Astrocyte of the cerebellum (primary cell): ENCODE measurements at regions not wholly inside any gene's neighbourhood (a gene's known extent, or its start where the extent isn't known, plus 50 kb on each side); places are given as distances from the start of the nearest gene placed in this dataset.

Source experiments
- DNase-seq: peaks from one replicate; pipeline ENCODE4 v3.0.0-alpha.2; 2011; ENCODE audit warnings: low read depth
- H3K4me3 ChIP-seq: 2 replicates; pipeline ENCODE4 v1.5.1; 2011; ENCODE audit warnings: mild to moderate bottlenecking, low read depth, low read length, moderate library complexity
- in situ Hi-C: cut with HindIII; loops from 2 replicates; pipeline ENCODE4 v1.10.0; 2017; ENCODE audit warnings: low sequenced_read_pairs
- TF ChIP-seq, protein P1 (sequence below): IDR thresholded peaks from 2 replicates; pipeline ENCODE4 v1.5.1; 2012; ENCODE audit warnings: low read length, low read depth, moderate library complexity, mild to moderate bottlenecking; ENCODE audit errors: missing control alignments

DNA sequence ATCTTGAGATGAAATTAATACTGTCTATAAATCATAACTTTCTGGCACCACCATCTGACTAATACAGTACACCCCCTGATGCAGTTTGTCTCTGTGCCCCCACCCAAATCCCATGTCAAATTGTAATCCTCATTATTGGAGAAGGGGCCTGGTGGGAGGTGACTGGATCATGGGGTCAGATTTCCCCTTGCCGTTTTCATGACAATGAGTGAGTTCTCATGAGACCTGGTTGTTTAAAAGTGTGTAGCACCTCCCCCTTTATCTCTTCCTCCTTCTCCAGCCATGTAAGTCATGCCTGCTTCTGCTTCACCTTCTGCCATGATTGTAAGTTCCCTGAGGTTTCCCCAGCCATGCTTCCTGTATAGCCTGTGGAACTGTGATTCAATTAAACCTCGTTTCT is 78.7 kb upstream of the CDH6 start:
- TF ChIP-seq, protein P1, sequence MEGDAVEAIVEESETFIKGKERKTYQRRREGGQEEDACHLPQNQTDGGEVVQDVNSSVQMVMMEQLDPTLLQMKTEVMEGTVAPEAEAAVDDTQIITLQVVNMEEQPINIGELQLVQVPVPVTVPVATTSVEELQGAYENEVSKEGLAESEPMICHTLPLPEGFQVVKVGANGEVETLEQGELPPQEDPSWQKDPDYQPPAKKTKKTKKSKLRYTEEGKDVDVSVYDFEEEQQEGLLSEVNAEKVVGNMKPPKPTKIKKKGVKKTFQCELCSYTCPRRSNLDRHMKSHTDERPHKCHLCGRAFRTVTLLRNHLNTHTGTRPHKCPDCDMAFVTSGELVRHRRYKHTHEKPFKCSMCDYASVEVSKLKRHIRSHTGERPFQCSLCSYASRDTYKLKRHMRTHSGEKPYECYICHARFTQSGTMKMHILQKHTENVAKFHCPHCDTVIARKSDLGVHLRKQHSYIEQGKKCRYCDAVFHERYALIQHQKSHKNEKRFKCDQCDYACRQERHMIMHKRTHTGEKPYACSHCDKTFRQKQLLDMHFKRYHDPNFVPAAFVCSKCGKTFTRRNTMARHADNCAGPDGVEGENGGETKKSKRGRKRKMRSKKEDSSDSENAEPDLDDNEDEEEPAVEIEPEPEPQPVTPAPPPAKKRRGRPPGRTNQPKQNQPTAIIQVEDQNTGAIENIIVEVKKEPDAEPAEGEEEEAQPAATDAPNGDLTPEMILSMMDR, result no peak
- DNase-seq, result no peak
- H3K4me3 ChIP-seq, result no peak overlapping the region
- in situ Hi-C loops, result no loop called here

DNA sequence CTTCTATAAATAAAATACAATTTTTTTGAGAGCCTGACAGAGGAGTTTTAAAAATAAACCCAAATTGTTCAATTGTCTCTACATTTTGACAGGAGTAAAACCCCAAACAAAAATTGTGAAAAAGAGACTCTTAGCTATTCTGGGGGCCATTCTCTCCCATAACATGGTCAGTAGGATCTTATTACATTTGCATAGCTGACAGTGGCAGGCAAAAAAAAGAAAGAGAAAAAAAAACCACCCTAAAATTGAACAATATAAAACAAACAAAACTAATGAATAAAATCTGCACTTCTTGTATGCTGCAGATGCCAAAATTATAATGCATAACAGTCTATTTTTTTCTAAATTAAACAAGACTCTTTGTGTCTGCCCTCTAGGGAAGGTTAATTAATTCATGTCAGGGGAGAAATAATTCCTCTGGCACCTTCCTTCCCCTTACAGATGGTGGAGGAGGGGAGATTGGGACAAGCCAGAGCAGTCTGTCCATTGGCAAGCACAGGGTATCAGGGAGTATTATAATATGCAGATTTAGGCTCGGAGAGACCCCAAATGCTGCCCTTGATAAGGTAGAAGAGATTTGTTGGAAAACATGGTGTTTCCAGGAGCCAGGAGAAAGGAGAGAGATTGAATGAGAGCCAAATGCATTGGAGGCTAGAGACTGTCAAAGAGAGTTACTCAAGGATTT is 79.7 kb upstream of the CDH6 start:
- in situ Hi-C loops, result no loop called here
- TF ChIP-seq, protein P1, result no peak
- no peak overlapping the region for H3K4me3 ChIP-seq
- no peak for DNase-seq

DNA sequence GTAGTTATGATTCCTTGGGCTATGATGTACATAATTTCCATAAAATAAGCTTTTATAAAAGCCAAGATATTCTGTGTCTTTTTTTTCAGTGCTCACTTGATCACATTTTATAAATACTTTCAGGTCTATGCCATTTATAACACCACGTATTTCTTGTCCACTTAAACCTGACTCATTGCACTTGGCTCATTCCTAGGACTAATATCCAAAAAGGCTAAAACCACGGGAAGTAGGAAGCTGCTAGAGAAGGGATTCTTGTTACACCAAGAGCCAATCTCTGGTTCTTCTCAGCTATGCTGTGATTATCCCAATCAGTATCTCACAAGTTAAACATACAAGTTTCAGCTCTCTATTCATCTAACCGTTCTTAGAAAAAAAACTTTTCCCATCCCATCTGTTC is 80.4 kb upstream of the CDH6 start:
- H3K4me3 ChIP-seq, result no peak overlapping the region
- TF ChIP-seq, protein P1, result no peak
- peak; percentile 87 for DNase-seq
- in situ Hi-C loops, result no loop called here

DNA sequence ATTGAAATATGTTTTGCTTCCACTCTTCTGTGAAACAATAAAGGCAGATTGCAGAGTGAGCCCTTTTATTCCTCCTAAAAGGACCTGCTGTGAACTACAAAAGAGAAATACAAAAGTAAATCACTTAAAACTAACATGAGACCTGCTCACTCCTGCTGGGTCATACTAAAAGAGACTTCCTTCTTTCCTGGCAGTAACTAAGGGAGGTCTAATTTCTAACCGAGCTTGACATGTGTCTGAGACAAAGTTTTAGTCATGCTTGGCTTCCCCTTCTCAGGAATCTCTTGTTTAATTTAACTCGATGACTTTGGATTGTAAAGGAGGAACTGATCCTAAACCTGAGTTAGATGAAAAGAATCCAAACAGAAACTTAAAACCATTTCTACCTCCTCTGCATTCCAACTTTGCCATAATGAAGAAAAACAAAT is 86.4 kb upstream of the CDH6 start:
- in situ Hi-C loops, result no loop called here
- peak; percentile 87 for DNase-seq
- TF ChIP-seq, protein P1, result no peak
- no peak overlapping the region for H3K4me3 ChIP-seq

DNA sequence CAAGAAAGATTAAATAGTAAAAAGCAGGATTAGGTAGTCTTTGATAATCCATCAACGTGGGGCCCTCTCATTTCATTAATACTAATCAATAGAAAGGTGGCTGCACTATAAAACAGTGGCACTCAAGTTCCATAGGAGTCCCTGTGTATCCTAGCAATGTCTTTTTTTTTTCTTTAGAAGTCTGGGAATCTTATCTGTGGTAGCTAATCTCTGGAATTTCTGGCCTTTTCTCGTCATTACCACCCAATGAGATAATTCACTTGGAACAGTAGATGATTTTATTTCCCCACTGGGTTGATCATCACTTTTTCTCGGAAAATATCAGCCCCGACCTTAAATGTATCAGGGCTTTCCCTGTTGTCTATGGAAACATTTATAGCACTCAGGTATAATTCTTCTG is 86.8 kb upstream of the CDH6 start:
- H3K4me3 ChIP-seq, result no peak overlapping the region
- peak; percentile 62 for DNase-seq
- in situ Hi-C loops, result no loop called here
- TF ChIP-seq, protein P1, result no peak

DNA sequence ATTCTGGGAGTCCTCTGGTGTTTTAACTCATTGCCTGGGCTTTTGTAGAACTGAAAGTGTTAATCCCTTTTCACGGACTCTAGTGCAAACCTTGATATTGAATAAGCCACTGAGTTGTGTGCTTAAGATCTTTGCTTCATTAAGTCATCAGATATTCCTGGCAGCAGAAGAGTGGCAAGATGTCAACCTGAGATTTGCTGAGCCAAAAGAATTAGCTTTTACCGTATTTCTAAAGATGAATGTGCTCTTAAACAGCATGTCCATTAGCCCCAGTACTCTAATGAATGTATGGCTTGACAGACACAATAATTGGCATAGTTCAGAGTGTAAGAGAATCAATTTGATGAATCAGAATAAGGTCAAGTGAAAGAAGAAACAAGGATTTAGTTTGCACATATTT is 87.2 kb upstream of the CDH6 start:
- no peak for DNase-seq
- H3K4me3 ChIP-seq, result no peak overlapping the region
- in situ Hi-C loops, result no loop called here
- TF ChIP-seq, protein P1, result no peak

GRCh38 chr5:31104775-31105174 is 88.7 kb upstream of the CDH6 start:
- in situ Hi-C loops, result no loop called here
- no peak for DNase-seq
- TF ChIP-seq, protein P1, result no peak
- H3K4me3 ChIP-seq, result no peak overlapping the region
